Liver (tissue), 3 donors: ENCODE measurements at regions not wholly inside any gene's neighbourhood (a gene's known extent, or its start where the extent isn't known, plus 50 kb on each side); places are given as distances from the start of the nearest gene placed in this dataset.

Source experiments
- CTCF ChIP-seq: fragments of 150-350 bp; IDR thresholded peaks from 2 replicates; pipeline ENCODE4 v1.5.1; 2017; ENCODE audit warnings: improper control_type of control experiment, low read depth, low read length; ENCODE audit not compliant: missing input control
- FOXA1 ChIP-seq: IDR thresholded peaks from 2 replicates; pipeline ENCODE4 v1.6.1; 2016; ENCODE audit warnings: antibody characterized with exemption
- GABPA ChIP-seq, 2 donors: IDR thresholded peaks in 1 of 2; conservative IDR thresholded peaks in 1 of 2; 2 replicates each; pipeline ENCODE4 v1.6.1; 2016; ENCODE audit warnings: antibody characterized with exemption in 2 of 2, mild to moderate bottlenecking in 1 of 2, moderate library complexity in 1 of 2
- REST ChIP-seq: IDR thresholded peaks from 2 replicates; pipeline ENCODE4 v1.6.1; 2016; ENCODE audit warnings: antibody characterized with exemption, mild to moderate bottlenecking
- RXRA ChIP-seq, 2 donors: IDR thresholded peaks; 2 replicates each; pipeline ENCODE4 v1.6.1; 2017 to 2018; ENCODE audit warnings: antibody characterized with exemption in 2 of 2, mild to moderate bottlenecking in 1 of 2
- TAF1 ChIP-seq: conservative IDR thresholded peaks from 2 replicates; pipeline ENCODE4 v1.6.1; 2016; ENCODE audit warnings: antibody characterized with exemption, mild to moderate bottlenecking
- YY1 ChIP-seq: IDR thresholded peaks from 2 replicates; pipeline ENCODE4 v1.6.1; 2016; ENCODE audit warnings: antibody characterized with exemption, mild to moderate bottlenecking
- ZBTB33 ChIP-seq: IDR thresholded peaks from 2 replicates; pipeline ENCODE4 v1.6.1; 2016; ENCODE audit warnings: antibody characterized with exemption
- donor health status: healthy.
- donor health status: healthy.

- TF ChIP-seq CTCF: peak; percentile 15
- TF ChIP-seq ZBTB33: no peak
- no peak for TF ChIP-seq RXRA (IDR thresholded peaks at IDR 0.05)
- no peak for TF ChIP-seq FOXA1
- TF ChIP-seq GABPA (IDR thresholded peaks at IDR 0.05 in 1 of 2, conservative IDR thresholded peaks at IDR 0.05 in 1 of 2): no peak
- TF ChIP-seq TAF1: no peak
- TF ChIP-seq YY1: no peak
- no peak for TF ChIP-seq REST
These were observed 222.7 kb upstream of the HAND2 start for GRCh38 chr4:173752610-173753230.
